Forelimb muscle (tissue), 1 donor: ENCODE measurements at regions not wholly inside any gene's neighbourhood (a gene's known extent, or its start where the extent isn't known, plus 50 kb on each side); places are given as distances from the start of the nearest gene placed in this dataset.

Experiments
- DNase-seq: peaks from one replicate; pipeline ENCODE4 v3.0.0-alpha.2; 2013; ENCODE audit warnings: low read depth

- DNase-seq = no peak
These were observed 532.3 kb upstream of the MMS22L start for GRCh38 chr6:97815301-97815812.

DNA sequence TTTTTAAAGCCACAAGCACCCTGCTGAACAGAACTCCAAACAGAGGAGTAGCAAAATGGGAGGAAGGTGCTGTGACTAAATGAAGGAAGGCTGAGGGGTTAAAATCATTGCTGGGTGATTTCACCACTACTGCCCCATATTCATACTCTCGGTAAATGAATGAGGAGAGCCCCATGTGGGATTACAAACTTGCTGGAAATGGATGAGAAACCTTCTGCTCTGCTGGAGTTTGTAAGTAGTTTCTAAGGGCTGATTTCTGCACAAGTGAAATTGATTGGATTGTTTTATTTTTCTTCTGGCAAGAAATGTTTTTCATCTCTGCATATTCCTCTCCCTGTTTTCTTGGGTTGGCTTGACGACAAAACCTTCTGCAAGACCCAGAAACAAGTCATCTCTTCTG, 533.5 kb upstream of the MMS22L start:
- DNase-seq = no peak

- no peak for DNase-seq
These were observed 536.7 kb upstream of the MMS22L start for GRCh38 chr6:97819710-97820109.

GRCh38 chr6:97820400-97820799, 537.4 kb upstream of the MMS22L start:
- no peak for DNase-seq

DNA sequence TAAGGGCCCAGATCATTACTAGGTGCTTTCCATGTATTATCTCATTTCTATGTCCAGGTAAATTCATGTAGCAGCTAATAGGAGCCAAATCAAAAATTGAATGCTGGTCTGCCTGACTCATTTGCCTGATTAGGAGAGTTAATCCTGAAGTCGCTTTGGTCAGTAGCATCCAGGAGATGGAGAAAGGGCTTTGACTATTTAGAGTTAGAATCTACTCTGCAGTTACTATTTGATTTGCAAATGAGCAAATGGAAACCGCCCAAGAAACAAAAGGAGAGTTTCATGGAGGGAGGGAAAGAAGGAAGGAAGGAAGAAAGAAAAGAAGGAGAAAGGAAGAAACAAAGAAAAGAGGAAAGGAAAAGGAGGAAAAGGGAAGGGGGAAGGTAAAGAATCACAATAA, 539.6 kb upstream of the MMS22L start:
- DNase-seq = no peak

DNA sequence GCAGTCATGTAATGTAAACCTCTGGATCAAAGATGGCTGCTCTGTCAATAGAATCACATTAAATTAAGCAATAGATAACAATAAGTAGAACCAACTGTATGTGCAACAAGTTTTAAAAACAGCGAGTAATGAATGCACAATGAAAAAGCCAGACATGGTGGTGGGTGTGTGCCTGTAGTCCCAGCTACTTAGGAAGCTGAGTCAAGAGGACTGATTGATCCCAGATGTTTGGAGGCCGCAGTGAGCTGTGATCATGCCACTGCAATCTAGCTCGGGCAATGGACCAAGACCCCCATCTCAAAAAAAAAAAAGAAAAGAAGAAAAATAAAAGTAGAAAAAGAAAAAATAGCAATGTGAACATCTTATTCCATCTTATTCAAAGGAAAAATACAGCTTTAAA, 558.7 kb upstream of the MMS22L start:
- DNase-seq = no peak

- no peak for DNase-seq
These were observed 559.5 kb upstream of the MMS22L start for GRCh38 chr6:97842521-97842920.

DNA sequence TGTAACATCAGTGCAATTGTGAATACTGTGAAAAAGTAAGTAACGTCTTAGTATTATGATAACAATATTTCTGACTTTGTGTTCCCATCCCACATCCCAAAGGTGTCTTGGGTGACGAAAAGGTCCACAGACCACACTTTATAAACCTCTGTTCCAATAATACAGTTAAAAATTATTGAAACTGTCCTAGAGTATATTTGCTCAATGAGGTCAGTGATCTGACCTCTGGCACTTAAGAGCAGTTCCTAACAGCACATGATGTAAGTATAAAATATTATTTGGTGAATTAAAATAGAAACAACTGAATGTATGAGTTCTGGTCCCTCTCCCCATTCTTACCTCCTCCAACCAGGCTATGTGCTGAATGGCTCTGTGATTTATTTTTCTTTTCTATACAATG, 566.4 kb upstream of the MMS22L start:
- DNase-seq = no peak

DNA sequence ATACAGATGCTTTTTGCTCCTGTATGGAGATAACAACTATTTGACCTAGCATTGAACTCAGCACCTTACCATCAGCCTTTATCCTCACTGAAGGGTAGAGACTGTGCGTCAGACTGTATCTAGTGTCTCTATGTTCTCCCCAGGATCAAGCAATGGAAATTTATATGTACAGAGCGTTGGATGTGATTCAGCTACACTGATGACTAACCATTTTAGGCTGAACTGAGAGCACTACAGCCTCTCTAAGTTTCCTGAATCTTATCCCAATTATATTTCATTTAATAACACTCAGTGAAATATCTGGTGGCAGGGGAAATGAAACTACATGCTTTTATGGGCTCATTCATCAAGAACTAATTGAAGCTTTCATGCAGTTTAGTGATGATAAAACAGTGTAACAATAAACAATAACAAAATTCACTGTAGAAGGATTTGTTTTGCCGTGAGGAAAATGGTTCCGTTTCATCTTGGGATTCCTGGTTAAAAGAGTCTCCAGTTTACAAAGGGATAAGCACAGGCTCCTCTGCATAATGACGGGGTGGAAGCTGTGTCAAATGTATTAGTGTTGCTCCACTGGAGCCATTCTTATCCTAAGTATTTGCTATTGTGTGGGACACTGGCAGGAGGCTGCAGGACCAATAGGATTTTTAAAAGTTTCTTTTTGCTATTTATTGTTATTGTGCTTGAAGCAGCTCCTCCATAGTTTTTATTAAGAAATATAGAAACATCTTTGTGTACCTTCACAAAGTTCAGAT, 567.6 kb upstream of the MMS22L start:
- peak; percentile 26 for DNase-seq

- DNase-seq = no peak
These were observed 580.7 kb upstream of the MMS22L start for GRCh38 chr6:97863697-97864096.

GRCh38 chr6:97864366-97864765, 581.4 kb upstream of the MMS22L start:
- no peak for DNase-seq

GRCh38 chr6:97864826-97865225, 581.8 kb upstream of the MMS22L start:
- DNase-seq = no peak

- DNase-seq = no peak
These were observed 582.6 kb upstream of the MMS22L start for GRCh38 chr6:97865612-97866011.

GRCh38 chr6:97866616-97867015, 583.6 kb upstream of the MMS22L start:
- no peak for DNase-seq

DNA sequence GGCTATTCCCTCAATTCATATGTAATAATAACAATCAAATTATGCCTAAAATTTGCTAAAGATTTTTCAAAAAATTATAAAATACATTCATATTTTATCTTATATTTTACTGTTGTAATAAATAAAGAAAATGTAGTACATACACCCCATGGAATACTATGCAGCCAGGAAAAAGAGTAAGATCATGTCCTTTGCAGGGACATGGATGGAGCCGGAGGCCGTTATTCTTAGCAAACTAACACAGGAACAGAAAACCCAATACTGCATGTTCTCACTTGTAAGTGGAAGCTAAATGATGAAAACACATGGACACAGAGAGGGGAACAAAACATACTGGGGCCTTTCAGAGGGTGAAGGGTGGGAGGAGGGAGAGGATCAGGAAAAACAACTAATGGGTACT, 584.2 kb upstream of the MMS22L start:
- DNase-seq = no peak

- no peak for DNase-seq
These were observed 587.3 kb upstream of the MMS22L start for GRCh38 chr6:97870273-97870672.

DNA sequence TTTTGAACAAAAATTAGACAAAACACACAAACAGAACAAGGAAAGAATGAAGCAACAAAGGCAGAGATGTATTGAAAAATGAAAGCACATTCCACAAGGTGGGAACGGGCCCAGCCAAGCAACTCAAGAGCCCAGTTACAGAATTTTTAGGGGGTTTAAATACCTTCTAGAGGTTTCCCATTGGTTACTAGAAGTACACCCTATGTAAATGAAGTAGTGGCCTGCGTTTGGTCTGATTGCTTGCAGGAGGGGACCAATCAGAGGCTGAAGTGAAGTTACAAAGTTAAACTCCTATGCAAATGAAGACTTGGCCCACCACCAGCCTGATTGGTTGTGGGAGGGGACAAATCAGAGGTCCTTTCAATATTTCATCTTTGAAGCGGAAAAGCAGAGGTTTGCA, 593.7 kb upstream of the MMS22L start:
- DNase-seq = no peak

- no peak for DNase-seq
These were observed 599.7 kb upstream of the MMS22L start for GRCh38 chr6:97882755-97883154.

DNA sequence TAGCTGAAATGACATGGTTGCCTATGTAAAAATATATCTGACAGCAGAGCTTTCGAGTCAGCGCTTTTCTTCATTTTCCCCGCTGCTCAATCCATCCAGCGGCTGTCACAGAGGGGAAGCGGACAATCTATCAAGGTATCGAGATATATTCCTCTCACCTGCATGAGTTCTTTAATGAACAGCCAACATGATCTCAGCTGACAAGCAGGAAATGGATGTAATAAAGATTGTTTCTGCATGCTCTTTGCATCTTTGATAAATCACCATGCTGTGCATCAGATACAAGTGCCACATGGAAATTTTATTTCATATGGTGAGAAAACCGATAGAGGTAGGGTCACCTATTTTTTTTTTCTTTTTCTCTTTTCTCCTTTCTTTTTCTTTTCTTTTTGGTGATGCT, 602.3 kb upstream of the MMS22L start:
- no peak for DNase-seq

DNA sequence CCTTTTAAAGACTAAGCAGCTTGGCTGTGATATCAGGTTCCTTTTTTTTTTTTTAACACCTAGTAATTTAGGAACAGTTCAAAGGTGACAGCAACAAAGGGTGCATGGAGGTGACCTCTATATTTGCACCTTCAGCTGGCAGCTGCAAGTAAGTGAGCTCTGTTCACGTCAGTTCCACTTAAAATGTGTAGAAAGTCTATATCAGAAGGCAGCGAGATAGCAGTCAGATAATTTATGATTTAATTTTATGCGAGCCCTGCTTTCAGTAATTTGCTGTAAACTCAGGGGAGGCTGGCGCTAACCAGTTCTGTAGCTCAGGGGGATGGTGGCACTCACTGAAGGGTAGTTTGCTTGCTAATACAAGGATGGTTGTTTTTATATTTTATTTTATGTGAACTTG, 602.8 kb upstream of the MMS22L start:
- DNase-seq = no peak

DNA sequence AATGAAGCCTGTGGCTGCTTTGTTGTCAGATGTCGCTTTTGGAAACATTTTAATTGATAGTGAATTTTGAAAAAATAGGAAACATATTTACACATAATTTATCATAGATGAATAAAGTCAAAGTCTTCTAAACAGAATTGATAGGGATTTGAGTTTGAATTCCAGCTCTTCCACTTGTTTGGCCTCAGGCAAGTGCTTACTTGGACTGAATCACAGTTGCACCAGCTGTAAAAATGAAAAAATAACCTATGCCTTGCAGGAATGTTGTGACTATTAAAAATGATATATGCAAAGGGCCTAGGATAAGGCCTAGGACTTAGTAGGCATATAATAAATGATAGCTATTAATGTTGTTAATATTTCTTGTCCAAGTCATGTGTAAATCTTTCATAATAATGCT, 618.5 kb upstream of the MMS22L start:
- no peak for DNase-seq

DNA sequence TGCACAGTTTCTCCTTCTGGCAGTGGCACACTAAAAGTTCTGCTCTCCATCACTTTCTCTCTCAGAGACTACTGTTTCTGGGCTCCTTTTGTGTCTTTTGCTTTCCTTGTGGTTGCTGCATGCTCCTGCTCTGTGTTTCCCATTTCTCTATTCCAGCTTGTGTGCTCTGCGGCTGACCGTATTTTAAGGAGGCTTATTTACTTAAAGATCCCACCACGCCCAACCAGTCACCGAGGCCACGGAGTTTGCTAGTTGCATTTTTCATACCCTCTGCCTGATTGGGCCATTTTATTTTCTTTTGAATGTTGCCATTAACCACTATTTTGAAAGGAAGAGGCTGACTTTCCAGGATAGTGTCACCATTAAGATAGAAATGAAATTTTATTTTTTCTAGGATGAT, 626.4 kb upstream of the MMS22L start:
- DNase-seq = no peak

DNA sequence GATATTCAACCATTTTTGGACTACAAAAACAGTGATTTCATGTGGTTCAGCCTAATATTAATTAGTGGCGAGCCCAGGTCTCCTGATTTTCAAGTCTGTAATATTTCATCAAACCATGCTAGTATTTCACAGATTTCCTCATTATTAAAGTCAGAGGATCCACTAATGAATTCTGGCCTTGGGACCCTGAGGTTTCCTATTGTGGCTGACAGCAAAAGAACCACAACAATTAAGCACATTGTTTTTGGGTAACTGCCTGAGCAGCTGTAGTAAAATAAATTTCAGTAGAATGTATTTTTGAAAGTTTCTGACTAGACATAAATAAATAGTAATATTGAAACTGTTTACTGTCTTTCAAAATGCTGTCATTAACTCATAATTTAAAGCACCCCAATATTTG, 630.7 kb upstream of the MMS22L start:
- DNase-seq = no peak

- no peak for DNase-seq
These were observed 631.9 kb upstream of the MMS22L start for GRCh38 chr6:97914912-97915311.
